Neural crest cell (in vitro differentiated cells): ENCODE measurements at regions not wholly inside any gene's neighbourhood (a gene's known extent, or its start where the extent isn't known, plus 50 kb on each side); places are given as distances from the start of the nearest gene placed in this dataset.

Experiments used
- DNase-seq: peaks from one replicate; pipeline ENCODE4 v3.0.0; 2021; ENCODE audit warnings: low read depth, mixed read lengths, low spot score
- H3K27ac Mint-ChIP-seq: one replicate; pipeline ENCODE4 v1.8.0; 2021; ENCODE audit warnings: mild to moderate bottlenecking, mixed read lengths; ENCODE audit not compliant: unreplicated experiment
- H3K27me3 Mint-ChIP-seq: 2 replicates; pipeline ENCODE4 v1.8.0; 2021; ENCODE audit warnings: low read depth, mild to moderate bottlenecking, mixed read lengths
- H3K36me3 Mint-ChIP-seq: 2 replicates; pipeline ENCODE4 v1.8.0; 2021; ENCODE audit warnings: low read depth, mild to moderate bottlenecking, mixed read lengths
- H3K4me1 Mint-ChIP-seq: 2 replicates; pipeline ENCODE4 v1.8.0; 2021; ENCODE audit warnings: mixed read lengths
- H3K4me3 Mint-ChIP-seq: one replicate; pipeline ENCODE4 v1.8.0; 2021; ENCODE audit warnings: mild to moderate bottlenecking, mixed read lengths
- H3K9me3 Mint-ChIP-seq: 2 replicates; pipeline ENCODE4 v1.8.0; 2021; ENCODE audit warnings: mixed read lengths
- TF ChIP-seq, protein P1 (sequence below): fragments of 200-600 bp; sonication (generic); conservative IDR thresholded peaks from 2 replicates; pipeline ENCODE4 v1.5.0; 2021; ENCODE audit warnings: antibody characterized with exemption, mild to moderate bottlenecking

DNA sequence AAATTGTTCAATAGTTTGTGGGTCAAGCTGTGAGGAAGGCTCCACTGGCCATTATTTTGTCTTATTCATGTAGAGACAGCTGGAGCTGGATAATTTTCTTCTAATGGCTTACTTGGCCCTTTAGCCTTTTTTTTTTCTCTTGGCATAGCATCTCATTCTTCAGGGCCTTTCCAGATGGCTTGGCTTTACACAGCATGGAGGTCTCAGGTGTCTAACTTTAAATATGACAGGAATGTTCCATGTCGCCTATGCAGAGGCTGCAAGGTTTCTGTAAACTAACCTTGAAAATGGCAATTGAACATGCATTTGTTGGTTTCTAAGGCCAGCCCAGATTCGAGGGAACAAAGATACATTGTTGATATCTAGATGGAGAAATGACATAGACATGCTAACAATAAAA is 247.9 kb upstream of the CNTN5 start:
- no peaks in the 10 kb centered on the region for H3K27me3 Mint-ChIP-seq
- no peak for DNase-seq
- peaks cover 8% of the 10 kb centered on the region for H3K36me3 Mint-ChIP-seq
- no peaks in the 10 kb centered on the region for H3K4me1 Mint-ChIP-seq
- TF ChIP-seq, protein P1, sequence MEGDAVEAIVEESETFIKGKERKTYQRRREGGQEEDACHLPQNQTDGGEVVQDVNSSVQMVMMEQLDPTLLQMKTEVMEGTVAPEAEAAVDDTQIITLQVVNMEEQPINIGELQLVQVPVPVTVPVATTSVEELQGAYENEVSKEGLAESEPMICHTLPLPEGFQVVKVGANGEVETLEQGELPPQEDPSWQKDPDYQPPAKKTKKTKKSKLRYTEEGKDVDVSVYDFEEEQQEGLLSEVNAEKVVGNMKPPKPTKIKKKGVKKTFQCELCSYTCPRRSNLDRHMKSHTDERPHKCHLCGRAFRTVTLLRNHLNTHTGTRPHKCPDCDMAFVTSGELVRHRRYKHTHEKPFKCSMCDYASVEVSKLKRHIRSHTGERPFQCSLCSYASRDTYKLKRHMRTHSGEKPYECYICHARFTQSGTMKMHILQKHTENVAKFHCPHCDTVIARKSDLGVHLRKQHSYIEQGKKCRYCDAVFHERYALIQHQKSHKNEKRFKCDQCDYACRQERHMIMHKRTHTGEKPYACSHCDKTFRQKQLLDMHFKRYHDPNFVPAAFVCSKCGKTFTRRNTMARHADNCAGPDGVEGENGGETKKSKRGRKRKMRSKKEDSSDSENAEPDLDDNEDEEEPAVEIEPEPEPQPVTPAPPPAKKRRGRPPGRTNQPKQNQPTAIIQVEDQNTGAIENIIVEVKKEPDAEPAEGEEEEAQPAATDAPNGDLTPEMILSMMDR, result no peak
- no peak overlapping the region for H3K27ac Mint-ChIP-seq
- peaks cover 5% of the 10 kb centered on the region for H3K9me3 Mint-ChIP-seq
- H3K4me3 Mint-ChIP-seq, result no peak overlapping the region

DNA sequence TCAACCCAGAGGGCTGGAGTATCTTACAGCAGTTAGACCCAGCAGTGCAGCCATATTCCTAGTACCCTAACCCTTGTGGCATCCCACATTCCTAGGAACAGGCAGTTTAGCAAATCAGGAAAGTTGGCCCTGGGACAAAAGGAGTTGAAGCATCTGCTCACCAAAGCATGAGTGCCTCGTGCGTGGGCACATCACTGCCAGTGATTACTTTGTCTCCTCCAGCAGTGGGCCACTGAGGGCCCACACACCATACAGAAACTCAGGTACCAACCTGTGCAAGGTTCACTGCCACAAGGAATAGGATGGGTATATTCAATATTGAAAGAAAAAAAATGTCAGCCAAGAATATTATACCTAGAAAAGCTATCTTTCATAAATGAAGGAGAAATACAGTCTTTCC is 227.5 kb upstream of the CNTN5 start:
- Mint-ChIP-seq H3K27me3 (no peaks in the 10 kb centered on the region), H3K36me3 (no peaks in the 10 kb centered on the region), H3K4me3 (no peak overlapping the region), H3K9me3 (peaks cover 3% of the 10 kb centered on the region), H3K4me1 (no peaks in the 10 kb centered on the region), H3K27ac (no peak overlapping the region)
- TF ChIP-seq, protein P1, result no peak
- DNase-seq, result no peak

DNA sequence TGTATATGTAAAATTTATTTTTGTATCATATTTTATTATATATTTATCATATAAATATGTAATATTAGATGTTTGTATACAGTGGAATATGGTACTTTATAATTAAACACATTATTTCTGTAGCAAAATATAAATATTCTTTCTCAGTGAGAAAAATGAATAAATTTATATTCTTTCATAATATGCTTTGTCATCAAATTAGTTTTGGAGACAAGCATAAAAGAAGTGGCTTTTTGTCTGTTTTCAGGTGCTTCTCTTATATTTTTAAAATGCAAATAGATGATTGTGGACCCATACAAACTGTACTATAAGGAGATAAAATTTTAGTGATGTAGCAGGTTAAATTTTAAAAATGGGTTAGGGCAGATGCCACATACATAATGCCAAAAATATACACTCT is 222.4 kb upstream of the CNTN5 start:
- Mint-ChIP-seq H3K27ac (no peak overlapping the region), H3K27me3 (no peaks in the 10 kb centered on the region), H3K36me3 (no peaks in the 10 kb centered on the region), H3K9me3 (peaks cover 2% of the 10 kb centered on the region), H3K4me1 (peaks cover 5% of the 10 kb centered on the region), H3K4me3 (no peak overlapping the region)
- TF ChIP-seq, protein P1, result no peak
- DNase-seq, result no peak

DNA sequence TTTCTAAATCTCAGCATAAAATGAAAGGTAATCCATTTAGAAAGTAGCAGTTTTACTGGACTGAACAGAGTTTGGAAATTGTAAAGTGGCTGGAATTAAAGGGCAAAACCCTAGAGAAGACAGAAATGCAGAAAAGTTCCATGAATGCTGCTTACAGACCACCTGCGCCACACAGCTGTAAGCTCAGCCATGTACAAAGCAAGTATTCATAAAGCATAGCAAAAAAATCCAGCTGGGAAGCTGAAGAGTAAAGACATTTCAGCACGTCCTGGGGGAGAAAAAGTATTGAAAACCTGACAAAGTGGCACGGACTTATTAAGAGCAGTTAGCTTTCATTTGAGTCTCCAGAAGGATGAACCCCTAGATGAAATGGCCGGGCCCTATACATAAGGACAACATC is 220.1 kb upstream of the CNTN5 start:
- Mint-ChIP-seq H3K36me3 (no peaks in the 10 kb centered on the region), H3K27me3 (no peaks in the 10 kb centered on the region), H3K27ac (peak overlapping the region; percentile 80), H3K9me3 (peaks cover 2% of the 10 kb centered on the region), H3K4me1 (peaks cover 5% of the 10 kb centered on the region), H3K4me3 (no peak overlapping the region)
- TF ChIP-seq, protein P1, result no peak
- no peak for DNase-seq

DNA sequence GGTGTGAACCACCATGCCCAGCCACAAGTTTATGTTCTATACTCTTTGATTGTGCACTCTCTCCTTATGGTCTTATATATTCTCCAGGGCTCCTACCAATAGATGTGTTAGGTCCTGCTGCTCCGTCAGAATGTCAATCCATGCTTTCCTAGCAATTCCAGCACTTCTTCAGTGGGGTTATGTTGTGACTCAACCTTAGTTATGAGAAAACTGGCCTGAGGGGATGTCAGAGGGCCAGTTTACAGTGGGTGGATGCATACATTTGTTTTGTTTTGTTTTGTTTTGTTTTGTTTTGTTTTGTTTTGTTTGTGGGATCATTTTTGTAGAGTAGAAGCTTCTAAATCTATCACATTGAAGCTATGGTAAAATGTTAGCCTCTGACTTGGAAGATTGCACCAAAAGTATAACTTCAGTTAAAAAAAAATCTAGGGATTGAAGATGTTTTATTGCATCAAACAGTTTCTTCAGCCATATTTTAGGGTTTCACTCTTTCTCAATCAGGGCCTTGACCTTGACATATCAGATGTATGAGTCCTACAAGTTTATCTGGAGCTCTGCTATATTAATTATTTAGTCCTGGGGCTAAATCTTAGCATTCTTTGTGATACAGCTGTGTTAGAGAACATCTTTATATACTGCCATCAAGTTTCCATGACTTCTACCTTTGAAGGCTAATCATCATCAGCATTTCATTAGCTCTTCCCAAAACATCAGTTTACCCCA is 191.6 kb upstream of the CNTN5 start:
- Mint-ChIP-seq H3K27me3 (no peaks in the 10 kb centered on the region), H3K36me3 (no peaks in the 10 kb centered on the region), H3K9me3 (peaks cover 2% of the 10 kb centered on the region), H3K4me1 (no peaks in the 10 kb centered on the region), H3K27ac (no peak overlapping the region), H3K4me3 (no peak overlapping the region)
- DNase-seq, result no peak
- TF ChIP-seq, protein P1, result no peak
